ENCODE measurements at regions not wholly inside any gene's neighbourhood (a gene's known extent, or its start where the extent isn't known, plus 50 kb on each side); places are given as distances from the start of the nearest gene placed in this dataset.

DNA sequence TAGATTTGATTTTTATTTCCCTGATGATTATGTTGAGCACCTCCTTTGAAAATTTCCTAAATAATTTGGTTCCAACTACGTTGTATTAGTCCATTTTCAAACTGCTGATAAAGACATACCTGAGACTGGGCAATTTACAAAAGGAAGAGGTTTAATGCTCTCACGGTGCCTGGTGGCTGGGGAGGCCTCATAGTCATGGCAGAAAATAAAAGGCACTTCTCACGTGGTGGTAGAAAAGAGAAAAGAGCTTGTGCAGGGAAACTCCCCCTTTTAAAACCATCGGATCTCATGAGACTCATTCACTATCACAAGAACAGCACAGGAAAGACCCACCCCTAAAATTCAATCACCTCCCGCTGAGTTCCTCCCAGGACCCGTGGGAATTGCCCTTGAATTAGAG is 372.3 kb downstream of the RPL10L start:
- DNase-seq = no peak

DNA sequence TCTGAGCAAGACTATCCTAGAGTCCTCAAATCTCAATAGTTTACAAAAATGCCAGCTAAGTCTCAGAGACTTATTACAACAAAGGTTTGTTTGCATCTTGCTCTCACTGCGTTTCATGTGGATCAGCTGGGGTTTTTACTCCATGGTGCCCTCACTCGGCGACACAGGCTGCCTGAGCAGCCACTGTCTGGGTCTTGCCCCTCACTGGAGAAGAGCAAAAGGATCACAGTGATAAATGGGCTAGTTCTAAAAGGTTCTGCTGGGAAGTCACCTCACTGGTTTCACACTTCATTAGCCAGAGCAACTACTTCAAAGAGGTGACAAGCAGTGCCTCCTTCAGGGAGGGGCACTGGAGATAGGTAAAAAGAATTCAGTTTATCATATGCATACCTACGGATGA is 392.0 kb downstream of the RPL10L start:
- DNase-seq = no peak

DNA sequence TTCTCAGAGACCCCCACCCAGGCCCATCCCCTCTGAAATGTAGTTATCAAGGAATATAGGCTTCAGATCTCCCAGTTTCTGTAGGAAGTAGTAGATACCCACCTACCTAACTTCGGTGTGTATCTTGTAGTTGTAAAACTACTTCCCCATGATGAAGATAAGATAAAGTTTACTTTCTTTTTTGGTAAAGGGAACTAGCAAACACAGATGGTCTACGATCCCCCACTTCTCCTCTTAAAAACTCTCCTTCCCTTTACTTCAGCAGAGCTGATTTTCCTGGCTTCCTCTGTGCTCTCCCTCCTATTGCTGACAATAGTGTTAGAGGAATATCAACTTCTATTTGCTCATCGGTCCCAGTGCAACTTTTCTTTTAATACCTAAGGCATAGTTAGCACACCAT is 395.2 kb downstream of the RPL10L start:
- no peak for DNase-seq

DNA sequence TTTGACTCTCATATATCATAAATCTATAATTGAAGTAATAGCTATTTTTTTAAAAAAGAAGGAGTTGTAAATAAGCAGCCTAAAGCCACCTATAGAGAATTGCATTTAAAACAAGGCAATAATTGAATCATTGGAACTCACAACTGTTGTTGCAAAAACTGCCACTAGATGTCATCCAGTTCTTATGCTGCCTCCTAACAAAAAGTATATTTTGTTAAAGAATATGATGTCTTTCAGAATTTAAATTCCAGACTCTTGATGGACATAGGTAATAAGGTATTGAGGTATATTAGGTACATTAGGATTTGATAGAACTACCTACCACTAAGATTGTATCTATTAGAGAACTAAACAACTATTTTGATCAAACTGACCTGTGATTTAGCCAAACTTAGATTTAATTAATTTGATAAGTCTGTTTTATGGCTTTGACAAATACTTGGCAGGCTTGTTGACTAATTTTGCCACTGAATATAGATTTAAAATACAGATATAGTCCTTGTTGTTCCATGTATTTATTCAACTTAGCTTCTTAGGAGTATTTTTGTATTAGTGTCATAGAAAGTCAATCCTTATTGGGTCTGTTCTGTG is 401.4 kb downstream of the RPL10L start:
- no peak for DNase-seq

DNA sequence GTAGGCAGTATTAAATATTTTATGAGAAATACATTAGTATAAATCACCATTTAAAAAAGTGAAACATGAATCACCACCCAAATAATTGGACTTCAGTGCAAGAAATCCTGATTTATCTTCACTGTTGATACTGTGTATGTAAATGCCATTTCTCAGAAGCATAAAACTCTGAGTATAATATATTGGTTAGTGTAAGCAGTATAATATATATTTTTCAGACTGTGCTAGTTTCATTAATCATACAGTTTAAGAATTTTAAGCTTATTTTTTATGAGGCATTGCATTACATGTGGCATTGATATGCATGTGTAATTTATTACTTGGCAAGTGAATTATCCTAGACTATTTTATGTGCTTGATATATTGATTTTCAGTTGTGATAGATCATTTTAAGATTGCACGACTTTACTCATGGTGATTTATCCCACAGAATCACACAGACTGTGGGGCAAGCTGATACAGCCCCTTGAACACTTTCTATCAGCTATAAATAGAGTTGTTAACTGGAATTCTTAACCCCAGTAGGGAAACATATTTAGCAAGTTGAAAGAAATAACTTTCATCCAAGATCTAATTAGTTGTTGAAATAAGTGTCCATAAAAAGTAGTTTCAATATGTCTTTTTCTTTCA is 403.5 kb downstream of the RPL10L start:
- no peak for DNase-seq

DNA sequence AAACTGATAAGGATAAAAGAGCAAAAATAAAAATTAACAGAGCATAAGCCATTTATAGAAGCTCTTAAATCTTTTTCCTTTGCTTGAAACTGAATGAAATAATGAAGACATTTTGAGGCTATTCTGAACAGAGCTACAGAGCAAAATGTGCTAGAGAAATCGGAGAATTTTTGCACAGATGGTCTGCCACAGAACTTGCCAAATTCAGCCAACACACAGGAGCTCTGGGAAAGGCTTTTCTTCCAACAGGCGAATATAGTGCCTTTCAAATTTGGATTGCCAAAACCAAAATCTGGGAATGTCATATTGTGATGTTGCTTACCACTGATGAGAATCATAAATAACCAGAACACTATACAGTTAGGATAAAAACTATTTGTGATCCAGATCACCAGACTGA is 406.3 kb downstream of the RPL10L start:
- DNase-seq = no peak

DNA sequence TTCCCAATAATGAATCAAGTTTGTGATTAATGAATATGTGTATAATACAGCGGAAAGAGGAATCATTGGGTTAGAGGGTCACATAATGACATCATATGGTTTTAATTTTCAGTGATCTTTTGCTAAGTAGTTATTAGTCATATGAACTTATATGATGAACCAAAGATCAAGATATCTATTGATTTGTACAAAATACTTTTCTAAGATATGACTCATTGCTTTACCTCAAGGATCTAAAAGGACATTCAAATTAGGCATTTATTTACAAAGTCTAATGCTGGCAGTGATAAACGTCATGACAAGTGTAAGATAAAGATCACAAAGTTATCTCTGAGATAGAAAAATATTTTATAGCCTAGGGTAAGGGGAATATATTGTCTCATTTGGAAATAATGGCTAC is 417.8 kb downstream of the RPL10L start:
- no peak for DNase-seq

DNA sequence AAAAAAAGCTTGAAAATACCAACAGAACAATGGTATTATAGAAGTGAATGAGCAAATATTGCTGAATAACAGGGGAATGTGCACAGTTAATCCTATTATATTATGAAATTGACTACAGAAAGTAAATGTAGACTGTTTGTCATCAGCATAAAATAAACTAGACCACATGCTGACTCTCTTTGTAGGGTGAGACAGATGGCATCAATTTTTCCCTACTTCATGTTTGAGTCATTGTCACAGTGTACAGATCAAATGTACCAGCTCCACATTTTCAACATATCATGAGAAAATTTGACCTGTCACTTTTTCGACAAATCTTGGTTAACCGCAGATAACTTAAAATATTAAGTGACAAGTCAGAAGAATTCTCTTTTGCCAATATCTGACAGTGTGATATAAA is 421.0 kb downstream of the RPL10L start:
- no peak for DNase-seq

DNA sequence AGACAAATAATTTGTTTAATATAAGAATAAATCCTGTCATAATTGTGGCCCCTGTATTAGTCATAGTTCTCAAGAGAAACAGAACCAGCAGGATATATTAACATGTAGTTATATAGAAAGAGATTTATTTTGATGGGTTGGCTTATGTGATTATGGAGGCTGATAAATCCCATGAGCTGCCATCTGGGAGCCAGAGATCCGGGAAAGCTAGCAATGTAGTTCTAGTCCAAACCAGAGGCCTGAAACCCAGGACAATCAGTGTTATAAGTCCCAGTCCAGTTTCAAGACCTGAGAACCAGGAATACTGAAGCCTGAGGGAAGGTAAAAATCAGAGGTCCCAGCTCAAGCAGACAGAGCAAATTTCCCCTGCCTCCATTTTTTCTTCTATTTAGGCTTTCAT is 435.8 kb downstream of the RPL10L start:
- no peak for DNase-seq

DNA sequence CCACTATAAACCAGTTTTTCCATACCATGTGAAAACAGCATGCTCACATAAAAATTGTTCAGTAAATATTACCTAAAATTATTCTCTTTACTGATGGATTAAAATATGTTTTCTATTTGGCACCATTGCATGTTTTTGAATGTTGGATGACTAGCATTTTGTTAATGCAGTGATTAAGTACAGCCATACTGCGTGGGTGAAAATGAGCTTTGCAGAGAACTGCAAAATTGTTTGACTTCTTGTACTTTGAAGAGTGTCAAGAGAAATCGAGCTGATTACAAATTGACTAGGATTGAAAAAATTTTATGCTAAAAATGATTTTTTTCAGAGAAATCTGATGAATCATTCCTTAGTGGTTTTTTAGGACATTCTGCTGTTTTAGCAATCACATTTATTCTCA is 452.9 kb downstream of the RPL10L start:
- no peak for DNase-seq

DNA sequence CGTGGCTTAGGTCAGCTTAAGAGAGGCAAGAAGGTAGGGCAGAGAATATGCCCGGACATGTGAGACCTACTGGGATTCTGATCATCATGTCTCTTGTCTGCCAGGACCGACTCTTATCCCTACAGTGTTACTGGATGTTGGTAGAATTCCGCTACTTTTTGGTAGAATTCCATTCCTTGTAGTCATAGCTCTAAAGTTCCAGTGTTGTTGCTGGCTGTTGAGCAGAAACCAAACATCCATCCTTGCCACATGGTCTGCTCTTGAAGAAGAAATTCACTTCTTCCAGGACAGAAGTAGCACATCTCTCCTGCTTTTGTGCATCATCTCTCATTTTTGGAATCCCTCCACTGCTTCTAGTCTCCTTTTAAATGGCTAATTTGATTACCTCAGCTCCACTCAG is 453.7 kb downstream of the RPL10L start:
- DNase-seq = no peak

Data from midbrain (tissue), 1 donor.